CD4-positive, CD25-positive, alpha-beta regulatory T cell (primary cell): ENCODE measurements at regions not wholly inside any gene's neighbourhood (a gene's known extent, or its start where the extent isn't known, plus 50 kb on each side); places are given as distances from the start of the nearest gene placed in this dataset.
A peak's percentile ranks its signal among the peaks of the same experiment; 100 is the strongest.

Experiments
- ATAC-seq, 2 donors: fragments of 150-1000 bp; cut with Tn5 transposase; one replicate each; pipeline ENCODE4 v1.10.0; 2021; ENCODE audit warnings: low read depth in 2 of 2, moderate number of reproducible peaks in 2 of 2, moderate library complexity in 1 of 2
- DNase-seq, 3 donors: peaks; one replicate each; pipeline versions ENCODE4 v3.0.0 to v3.0.0-alpha.2; 2012 to 2022; ENCODE audit warnings: mixed read lengths in 1 of 3
- H3K27ac ChIP-seq: one replicate; pipeline ENCODE4 v1.7.0; 2013; ENCODE audit warnings: mild to moderate bottlenecking, low read length; ENCODE audit not compliant: insufficient read depth, poor library complexity, severe bottlenecking
- H3K27me3 ChIP-seq: one replicate; pipeline ENCODE4 v1.7.0; 2013; ENCODE audit warnings: low read length; ENCODE audit not compliant: control insufficient read depth, insufficient read depth
- H3K36me3 ChIP-seq: one replicate; pipeline ENCODE4 v1.7.0; 2013; ENCODE audit warnings: mild to moderate bottlenecking, low read length, moderate library complexity; ENCODE audit not compliant: control insufficient read depth, insufficient read depth
- H3K4me1 ChIP-seq: 2 replicates; pipeline ENCODE4 v1.7.0; 2013; ENCODE audit warnings: mild to moderate bottlenecking, low read length; ENCODE audit not compliant: insufficient read depth, control insufficient read depth, poor library complexity, severe bottlenecking
- H3K4me3 ChIP-seq: one replicate; pipeline ENCODE4 v1.7.0; 2013; ENCODE audit warnings: low read depth, mild to moderate bottlenecking, low read length, moderate library complexity
- H3K9me3 ChIP-seq, 2 experiments: 1 replicate in 1 of 2; 2 replicates in 1 of 2; pipeline ENCODE4 v1.7.0; 2013; ENCODE audit warnings: low read length in 2 of 2, mild to moderate bottlenecking in 1 of 2, moderate library complexity in 1 of 2; ENCODE audit not compliant: control insufficient read depth in 2 of 2
- H3K27ac Mint-ChIP-seq, 3 donors: one replicate each; pipeline ENCODE4 v1.8.0; 2020 to 2022; ENCODE audit warnings: mild to moderate bottlenecking in 3 of 3, mixed read lengths in 3 of 3, moderate library complexity in 2 of 3
- H3K27me3 Mint-ChIP-seq: one replicate; pipeline ENCODE4 v1.8.0; 2022; ENCODE audit warnings: mild to moderate bottlenecking, mixed read lengths
- H3K36me3 Mint-ChIP-seq: one replicate; pipeline ENCODE4 v1.8.0; 2020; ENCODE audit warnings: mixed read lengths
- H3K4me1 Mint-ChIP-seq, 4 donors: one replicate each; pipeline ENCODE4 v1.8.0; 2020 to 2022; ENCODE audit warnings: mixed read lengths in 4 of 4, mild to moderate bottlenecking in 1 of 4
- H3K4me3 Mint-ChIP-seq, 4 donors: one replicate each; pipeline ENCODE4 v1.8.0; 2020 to 2022; ENCODE audit warnings: mild to moderate bottlenecking in 4 of 4, mixed read lengths in 4 of 4, moderate library complexity in 3 of 4
- H3K9me3 Mint-ChIP-seq, 7 donors: one replicate each; pipeline ENCODE4 v1.8.0; 2020 to 2022; ENCODE audit warnings: mixed read lengths in 7 of 7, mild to moderate bottlenecking in 3 of 7, moderate library complexity in 2 of 7

- no peaks in the 10 kb centered on the region for H3K27me3 ChIP-seq
- no peak for DNase-seq
- no peak overlapping the region for H3K27ac ChIP-seq
- no peaks in the 10 kb centered on the region for H3K36me3 Mint-ChIP-seq
- H3K4me1 Mint-ChIP-seq, result no peaks in the 10 kb centered on the region
- H3K9me3 Mint-ChIP-seq, result peaks cover 0 to 3% (median 0%) of the 10 kb centered on the region in 7 donors
- no peak overlapping the region for H3K4me3 ChIP-seq
- no peaks in the 10 kb centered on the region for H3K4me1 ChIP-seq
- no peaks in the 10 kb centered on the region for H3K9me3 ChIP-seq
- no peak overlapping the region for H3K4me3 Mint-ChIP-seq
- H3K27ac Mint-ChIP-seq, result no peak overlapping the region
- ATAC-seq, result no peak
- no peaks in the 10 kb centered on the region for H3K36me3 ChIP-seq
- peaks cover 5% of the 10 kb centered on the region for H3K27me3 Mint-ChIP-seq
Observed at GRCh38 chrX:9087271-9088040, 53.5 kb upstream of the FAM9B start.

- Mint-ChIP-seq H3K4me3 (no peak overlapping the region), H3K4me1 (no peaks in the 10 kb centered on the region), H3K27ac (no peak overlapping the region), H3K36me3 (no peaks in the 10 kb centered on the region), H3K9me3 (peaks cover 0 to 3% (median 0%) of the 10 kb centered on the region in 7 donors), H3K27me3 (peaks cover 5% of the 10 kb centered on the region)
- H3K4me3 ChIP-seq, result no peak overlapping the region
- DNase-seq (no peak), ATAC-seq (no peak)
- H3K27me3 ChIP-seq, result no peaks in the 10 kb centered on the region
- no peaks in the 10 kb centered on the region for H3K36me3 ChIP-seq
- no peak overlapping the region for H3K27ac ChIP-seq
- no peaks in the 10 kb centered on the region for H3K9me3 ChIP-seq
- H3K4me1 ChIP-seq, result no peaks in the 10 kb centered on the region
Observed at GRCh38 chrX:9088896-9089295, 55.0 kb upstream of the FAM9B start.

GRCh38 chrX:9090766-9091165 lies 56.8 kb upstream of the FAM9B start:
- no peak overlapping the region for H3K27ac ChIP-seq
- H3K4me3 ChIP-seq, result no peak overlapping the region
- no peak for DNase-seq
- H3K27ac Mint-ChIP-seq, result no peak overlapping the region
- peaks cover 0 to 4% (median 0%) of the 10 kb centered on the region in 4 donors for H3K4me1 Mint-ChIP-seq
- no peak for ATAC-seq
- H3K27me3 Mint-ChIP-seq, result peaks cover 10% of the 10 kb centered on the region
- H3K27me3 ChIP-seq, result no peaks in the 10 kb centered on the region
- H3K9me3 Mint-ChIP-seq, result peaks cover 0 to 3% (median 0%) of the 10 kb centered on the region in 7 donors
- H3K36me3 Mint-ChIP-seq, result no peaks in the 10 kb centered on the region
- no peaks in the 10 kb centered on the region for H3K36me3 ChIP-seq
- no peaks in the 10 kb centered on the region for H3K4me1 ChIP-seq
- no peak overlapping the region for H3K4me3 Mint-ChIP-seq
- no peaks in the 10 kb centered on the region for H3K9me3 ChIP-seq

- Mint-ChIP-seq H3K27ac (peak overlapping the region in 1 of 3 donors; percentile 1), H3K9me3 (peaks cover 0 to 3% (median 0%) of the 10 kb centered on the region in 7 donors), H3K27me3 (peaks cover 10% of the 10 kb centered on the region), H3K36me3 (no peaks in the 10 kb centered on the region), H3K4me1 (peaks cover 0 to 4% (median 2%) of the 10 kb centered on the region in 4 donors), H3K4me3 (no peak overlapping the region)
- ATAC-seq (no peak), DNase-seq (no peak)
- Histone ChIP-seq H3K27me3 (no peaks in the 10 kb centered on the region), H3K36me3 (no peaks in the 10 kb centered on the region), H3K4me3 (no peak overlapping the region), H3K27ac (no peak overlapping the region), H3K9me3 (no peaks in the 10 kb centered on the region), H3K4me1 (no peaks in the 10 kb centered on the region)
Observed at GRCh38 chrX:9091258-9091657, 57.3 kb upstream of the FAM9B start.

- Mint-ChIP-seq H3K4me3 (no peak overlapping the region), H3K36me3 (no peaks in the 10 kb centered on the region), H3K27me3 (peaks cover 5% of the 10 kb centered on the region), H3K27ac (no peak overlapping the region), H3K4me1 (peaks cover 0 to 3% (median 0%) of the 10 kb centered on the region in 4 donors), H3K9me3 (peaks cover 0 to 3% (median 0%) of the 10 kb centered on the region in 7 donors)
- DNase-seq (no peak), ATAC-seq (no peak)
- Histone ChIP-seq H3K4me1 (no peaks in the 10 kb centered on the region), H3K4me3 (no peak overlapping the region), H3K27me3 (no peaks in the 10 kb centered on the region), H3K36me3 (no peaks in the 10 kb centered on the region), H3K9me3 (no peaks in the 10 kb centered on the region), H3K27ac (no peak overlapping the region)
Observed at GRCh38 chrX:9102956-9103355, 69.0 kb upstream of the FAM9B start.

GRCh38 chrX:9108054-9108453 lies 74.1 kb upstream of the FAM9B start:
- no peak overlapping the region for H3K27ac Mint-ChIP-seq

GRCh38 chrX:9110808-9111207 lies 76.9 kb upstream of the FAM9B start:
- H3K4me1 ChIP-seq, result no peaks in the 10 kb centered on the region
- Mint-ChIP-seq H3K4me3 (no peak overlapping the region), H3K4me1 (no peaks in the 10 kb centered on the region), H3K9me3 (no peaks in the 10 kb centered on the region), H3K36me3 (no peaks in the 10 kb centered on the region), H3K27me3 (no peaks in the 10 kb centered on the region), H3K27ac (peak overlapping the region in 1 of 3 donors; percentile 43)
- H3K27ac ChIP-seq, result no peak overlapping the region
- no peak for ATAC-seq
- no peak overlapping the region for H3K4me3 ChIP-seq
- no peak for DNase-seq
- H3K36me3 ChIP-seq, result no peaks in the 10 kb centered on the region
- H3K27me3 ChIP-seq, result no peaks in the 10 kb centered on the region
- no peaks in the 10 kb centered on the region for H3K9me3 ChIP-seq

More at GRCh38 chrX:9108054-9108453, 74.1 kb upstream of the FAM9B start:
- Histone ChIP-seq H3K9me3 (no peaks in the 10 kb centered on the region), H3K4me3 (no peak overlapping the region), H3K27me3 (no peaks in the 10 kb centered on the region), H3K36me3 (no peaks in the 10 kb centered on the region), H3K27ac (no peak overlapping the region), H3K4me1 (no peaks in the 10 kb centered on the region)
- H3K4me1 Mint-ChIP-seq, result no peaks in the 10 kb centered on the region
- no peak overlapping the region for H3K4me3 Mint-ChIP-seq
- H3K27me3 Mint-ChIP-seq, result peaks cover 5% of the 10 kb centered on the region
- ATAC-seq, result no peak
- peaks cover 0 to 3% (median 0%) of the 10 kb centered on the region in 7 donors for H3K9me3 Mint-ChIP-seq
- no peak for DNase-seq
- no peaks in the 10 kb centered on the region for H3K36me3 Mint-ChIP-seq

GRCh38 chrX:9114245-9114644 lies 80.3 kb upstream of the FAM9B start:
- DNase-seq (no peak), ATAC-seq (no peak)
- Histone ChIP-seq H3K9me3 (no peaks in the 10 kb centered on the region), H3K4me3 (no peak overlapping the region), H3K4me1 (no peaks in the 10 kb centered on the region), H3K27me3 (no peaks in the 10 kb centered on the region), H3K27ac (no peak overlapping the region), H3K36me3 (no peaks in the 10 kb centered on the region)
- Mint-ChIP-seq H3K4me3 (no peak overlapping the region), H3K27me3 (no peaks in the 10 kb centered on the region), H3K27ac (no peak overlapping the region), H3K4me1 (no peaks in the 10 kb centered on the region), H3K9me3 (no peaks in the 10 kb centered on the region), H3K36me3 (no peaks in the 10 kb centered on the region)
